Breast epithelium (tissue), 3 donors: ENCODE measurements at regions not wholly inside any gene's neighbourhood (a gene's known extent, or its start where the extent isn't known, plus 50 kb on each side); places are given as distances from the start of the nearest gene placed in this dataset.

ENCODE experiments used
- CTCF ChIP-seq, 3 donors: fragments of 450-650 bp; IDR thresholded peaks; one replicate each; pipeline ENCODE4 v1.5.1; 2016 to 2017; ENCODE audit warnings: antibody characterized with exemption in 3 of 3, mild to moderate bottlenecking in 3 of 3, moderate library complexity in 3 of 3
- POLR2AphosphoS5 ChIP-seq, 3 donors: sonication (generic); formaldehyde crosslinking; IDR thresholded peaks; one replicate each; pipeline ENCODE4 v1.6.1; 2017; ENCODE audit warnings: antibody characterized with exemption in 3 of 3

- TF ChIP-seq CTCF (IDR thresholded peaks at IDR 0.05) (no peak), POLR2AphosphoS5 (IDR thresholded peaks at IDR 0.05) (no peak)
These were observed 75.9 kb upstream of the ADAMTS19 start for GRCh38 chr5:129384193-129384592.
